ENCODE measurements at regions not wholly inside any gene's neighbourhood (a gene's known extent, or its start where the extent isn't known, plus 50 kb on each side); places are given as distances from the start of the nearest gene placed in this dataset.

DNA sequence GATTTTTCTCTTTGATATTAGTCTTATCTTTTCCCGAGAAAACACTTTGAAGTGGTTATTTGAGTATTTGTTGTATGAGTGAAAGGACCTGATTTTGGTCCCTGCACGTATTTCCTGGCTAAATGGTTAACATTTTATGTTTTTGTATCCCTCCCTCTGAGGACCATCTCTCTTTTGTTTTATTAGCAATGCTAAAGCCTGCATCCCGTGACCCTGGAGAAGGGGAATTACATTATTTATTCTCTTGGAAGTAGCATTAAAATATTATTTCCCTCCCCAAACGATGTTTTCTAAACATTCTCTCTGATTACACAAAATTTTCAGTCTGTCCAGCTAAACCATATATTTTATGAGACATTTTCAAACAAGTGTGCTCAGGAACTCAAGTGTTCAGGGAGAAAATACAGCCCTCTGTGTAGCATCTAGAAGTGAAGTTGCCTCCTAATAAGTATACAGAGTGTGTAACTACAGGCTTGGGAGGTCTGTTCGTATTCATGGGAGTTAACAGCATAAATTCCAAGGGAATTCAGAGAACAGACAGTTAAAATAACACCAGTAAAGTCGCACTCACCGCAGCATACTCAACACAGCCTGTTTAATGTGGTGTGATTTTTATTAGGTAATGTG is 163.8 kb upstream of the NPVF start:
- DNase-seq (ENCODE audit: extremely low read depth in 1 of 2, low read depth in 1 of 2): no peak

DNA sequence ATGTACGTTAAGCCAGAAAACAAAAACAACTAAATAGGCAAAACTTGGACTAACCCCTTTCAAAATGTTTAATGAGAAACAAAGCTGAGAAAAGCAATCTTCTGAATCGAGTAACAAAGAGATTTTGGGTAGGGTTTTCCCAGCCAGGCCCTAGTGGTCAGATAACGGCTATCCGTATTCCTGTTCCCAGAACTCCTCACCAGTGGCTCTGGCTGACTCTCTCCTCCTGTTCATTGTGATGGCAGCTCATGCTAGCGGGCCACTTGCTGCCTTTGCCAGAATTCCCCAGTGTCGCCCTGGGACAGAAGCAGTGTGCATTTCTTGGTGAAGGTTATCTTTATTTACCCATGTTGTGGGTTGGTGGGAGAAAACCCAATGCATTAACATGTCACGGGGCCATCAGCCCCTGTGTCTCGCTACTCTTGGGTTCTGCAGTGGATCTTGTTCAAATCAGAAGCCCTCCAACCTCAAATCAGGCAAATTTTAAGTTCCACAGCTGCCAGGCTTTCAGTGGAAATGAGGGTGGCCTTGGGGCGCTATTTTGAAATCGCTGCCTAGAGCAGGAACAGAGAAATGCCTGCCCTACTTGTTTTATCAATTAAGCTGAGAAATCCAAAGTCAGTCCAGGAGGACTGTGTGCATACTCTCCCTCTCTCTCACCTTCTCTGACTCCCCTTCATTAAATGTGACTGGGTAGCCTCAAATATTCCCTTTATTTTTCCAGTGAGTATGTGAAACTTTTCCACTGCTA is 164.5 kb upstream of the NPVF start:
- no peak for DNase-seq (ENCODE audit: extremely low read depth in 1 of 2, low read depth in 1 of 2)

DNA sequence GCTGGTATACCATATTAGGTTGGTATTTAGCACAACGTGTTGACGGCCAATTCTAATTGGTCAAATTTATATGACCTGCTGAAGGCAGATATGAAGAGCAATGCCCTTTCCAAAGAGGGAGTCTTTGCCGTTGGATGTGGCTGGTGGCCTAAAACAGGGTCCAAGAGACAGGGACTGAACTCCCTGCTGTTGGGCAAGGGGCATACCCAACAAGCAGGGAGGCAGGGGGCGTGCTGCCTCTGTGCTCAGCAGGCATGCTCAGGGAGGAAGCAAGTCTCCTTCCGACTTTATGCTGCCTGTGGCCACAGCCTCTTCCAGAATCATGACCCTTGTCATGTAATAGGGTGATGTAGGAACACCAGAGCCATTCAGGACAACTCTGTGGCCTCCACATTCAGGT is 167.7 kb upstream of the NPVF start:
- no peak for DNase-seq (ENCODE audit: extremely low read depth in 1 of 2, low read depth in 1 of 2)

DNA sequence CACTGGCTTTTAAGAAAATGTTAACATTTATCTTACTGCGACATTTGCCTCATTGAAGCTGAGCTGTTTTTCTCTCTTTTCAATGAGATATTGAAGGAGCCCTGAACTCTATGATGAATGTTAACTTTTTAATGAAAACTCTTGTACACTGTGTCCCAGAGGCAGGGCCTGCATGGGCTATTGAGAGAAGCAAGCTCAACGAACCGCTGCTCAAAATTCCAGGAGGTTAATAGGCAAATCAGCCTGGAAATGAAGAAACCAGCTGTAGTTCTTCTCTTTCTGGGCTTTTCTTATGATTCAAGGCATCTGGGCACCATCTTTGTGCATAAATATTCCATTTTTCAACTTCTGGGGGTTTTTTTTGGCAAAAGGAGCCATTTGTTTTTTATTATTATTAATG is 168.4 kb upstream of the NPVF start:
- no peak for DNase-seq (ENCODE audit: extremely low read depth in 1 of 2, low read depth in 1 of 2)

DNA sequence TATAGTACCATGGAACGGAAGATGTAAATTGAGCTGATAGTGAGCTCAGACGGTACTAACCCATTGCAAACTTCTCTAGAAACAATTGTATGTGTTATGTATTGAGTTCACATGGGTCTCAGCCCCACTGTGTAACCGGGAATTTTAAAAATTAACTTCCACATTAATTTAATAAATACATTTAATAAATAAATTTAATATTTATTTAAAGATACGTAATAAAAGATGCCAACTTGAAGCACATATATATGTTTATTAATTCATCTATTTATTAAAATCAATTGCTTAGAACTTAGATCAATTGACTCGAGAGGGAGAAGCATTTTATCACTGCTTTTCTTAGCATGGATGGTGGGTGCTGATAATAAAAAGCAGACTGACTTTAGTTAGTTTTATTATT is 170.1 kb upstream of the NPVF start:
- DNase-seq (ENCODE audit: extremely low read depth in 1 of 2, low read depth in 1 of 2): no peak

DNA sequence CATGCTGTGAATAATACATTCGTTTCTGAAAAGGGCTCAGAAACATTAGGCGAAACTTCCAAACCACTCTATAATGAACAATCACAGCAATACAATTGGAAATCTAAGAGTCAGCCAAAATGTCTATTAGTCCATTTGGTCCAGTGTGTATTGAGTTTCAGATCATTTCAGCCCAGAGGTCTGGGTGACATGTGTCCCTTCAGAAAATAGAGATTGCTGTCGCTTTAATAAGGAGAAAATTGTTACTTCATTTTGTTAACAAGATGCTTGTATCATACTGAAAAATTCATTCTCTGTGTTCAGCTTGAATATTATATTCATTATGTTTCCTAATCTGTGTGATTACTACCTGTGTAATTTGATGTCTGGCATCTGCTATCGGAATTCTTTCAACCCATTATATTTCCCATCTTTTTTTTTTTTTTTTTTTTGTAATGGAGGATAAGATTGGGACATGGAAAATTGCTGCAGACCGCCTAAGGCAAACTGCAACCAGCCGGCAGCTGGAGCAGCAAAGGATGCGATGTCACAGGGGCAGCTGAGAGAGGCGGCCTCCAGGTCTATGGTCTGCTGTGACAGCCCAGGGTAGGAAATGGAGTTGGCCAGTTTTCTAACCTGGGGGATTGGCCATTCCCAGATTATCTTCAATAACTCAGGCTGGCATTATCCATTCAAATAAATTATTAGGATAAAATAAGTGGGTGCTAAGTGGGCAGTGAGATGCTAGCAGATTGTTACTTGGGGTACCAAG is 170.9 kb upstream of the NPVF start:
- DNase-seq (ENCODE audit: extremely low read depth in 1 of 2, low read depth in 1 of 2): no peak

DNA sequence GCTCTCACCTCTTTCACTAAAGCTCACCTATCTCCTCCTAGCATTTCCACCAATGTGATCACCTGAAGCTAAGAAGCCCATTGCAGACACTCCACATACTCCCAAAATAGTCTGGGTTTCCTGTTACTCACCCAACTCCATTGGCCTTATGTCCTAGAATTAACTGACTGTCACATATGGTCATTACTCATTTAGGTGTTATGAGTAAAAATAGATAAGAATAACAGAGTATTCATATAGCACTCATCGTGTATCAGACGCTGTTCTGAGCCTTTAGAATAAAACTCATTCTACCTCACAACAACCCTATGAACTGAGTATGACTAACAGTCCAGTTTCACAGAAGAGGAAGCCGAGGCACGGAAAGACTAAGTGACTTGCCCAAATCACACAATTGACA is 174.2 kb upstream of the NPVF start:
- DNase-seq (ENCODE audit: extremely low read depth in 1 of 2, low read depth in 1 of 2): no peak

DNA sequence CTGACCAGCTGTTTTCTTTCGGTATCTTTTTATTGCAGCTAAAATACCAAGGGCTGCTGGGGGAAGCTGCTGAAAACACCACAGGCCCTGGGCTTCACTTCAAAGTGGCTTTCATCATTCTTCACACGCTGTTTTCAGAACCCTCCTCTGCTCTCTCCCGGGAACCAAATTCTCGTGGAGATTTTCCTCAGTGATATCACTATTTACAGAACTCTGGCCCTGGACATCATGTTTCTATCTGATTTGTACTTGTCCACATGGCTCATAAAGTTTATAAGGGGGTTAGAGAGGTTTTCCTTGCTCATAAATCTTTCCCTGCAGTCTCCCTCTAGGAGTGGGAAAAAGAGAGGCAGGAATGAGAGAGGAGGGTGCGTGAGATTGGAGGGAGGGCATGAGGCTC is 177.4 kb upstream of the NPVF start:
- DNase-seq (ENCODE audit: extremely low read depth in 1 of 2, low read depth in 1 of 2): no peak

DNA sequence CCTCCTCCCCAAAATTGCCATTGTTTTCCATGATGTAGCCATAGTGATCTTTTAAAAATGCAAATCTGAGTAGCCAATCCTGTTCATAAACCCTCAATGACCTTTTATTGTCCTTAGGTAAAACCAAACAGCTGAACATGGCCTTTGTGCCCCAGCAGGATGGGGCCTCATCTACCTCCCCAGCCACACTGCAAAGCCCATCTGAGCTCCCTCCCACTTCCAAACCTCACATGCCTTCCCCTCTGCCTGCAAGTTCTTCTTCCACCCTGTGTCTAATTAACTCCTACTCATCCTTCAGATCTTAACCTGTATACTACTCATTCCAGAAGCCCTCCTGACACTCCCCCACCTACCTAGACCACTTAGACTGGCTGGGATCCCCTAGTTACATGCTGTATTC is 178.8 kb upstream of the NPVF start:
- no peak for DNase-seq (ENCODE audit: extremely low read depth in 1 of 2, low read depth in 1 of 2)

DNA sequence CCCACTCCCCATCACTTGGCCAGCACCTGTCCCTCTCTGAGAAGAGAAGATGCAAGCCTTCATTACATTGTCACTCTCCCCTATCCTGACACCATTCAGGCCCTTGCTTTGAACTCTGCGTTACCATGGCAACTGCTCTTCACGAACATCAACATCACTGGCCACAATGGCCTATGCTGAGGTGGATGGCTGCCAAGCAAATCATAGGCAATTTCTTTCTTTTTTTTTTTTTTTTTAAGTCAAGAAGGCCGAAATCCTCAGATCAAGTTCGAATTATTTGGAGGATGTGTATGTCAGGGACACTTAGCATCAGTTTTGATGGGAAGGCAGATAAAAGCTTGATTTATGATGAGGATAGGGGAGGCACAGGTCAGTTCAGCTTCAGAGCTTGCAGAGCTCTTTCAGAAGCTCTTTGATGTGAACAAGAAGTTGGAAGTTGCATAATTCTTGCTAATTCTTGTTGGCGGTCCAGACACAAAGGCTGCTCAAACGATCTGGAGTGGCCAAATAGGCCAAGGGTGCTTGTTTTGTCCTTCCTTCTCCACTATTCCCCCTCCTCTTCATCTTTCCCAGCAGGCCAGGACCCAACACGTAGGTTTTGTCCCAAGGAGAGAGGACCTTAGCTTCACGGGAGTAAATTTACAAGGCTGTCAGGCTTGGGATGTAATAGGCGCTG is 179.9 kb upstream of the NPVF start:
- DNase-seq (ENCODE audit: extremely low read depth in 1 of 2, low read depth in 1 of 2): no peak

DNA sequence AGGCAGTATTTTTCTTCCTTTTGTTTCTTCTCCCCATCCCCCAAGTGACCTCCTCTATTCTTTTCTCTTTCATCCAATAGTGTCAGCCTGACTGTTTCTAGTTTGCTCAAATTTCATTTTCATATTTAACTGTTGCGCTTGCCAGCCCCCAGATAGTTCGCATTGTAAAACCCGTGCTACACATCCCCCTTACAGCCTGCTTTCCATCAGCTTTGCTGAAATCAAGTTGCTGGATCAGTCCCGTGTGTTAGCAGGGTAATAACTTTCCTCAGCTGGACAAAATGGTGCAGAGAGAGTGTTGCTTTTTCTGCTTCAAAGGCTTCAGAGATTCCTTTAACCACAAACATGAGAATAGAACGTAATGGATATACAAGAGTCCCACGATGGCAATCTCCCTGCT is 180.6 kb upstream of the NPVF start:
- DNase-seq (ENCODE audit: extremely low read depth in 1 of 2, low read depth in 1 of 2): no peak

DNA sequence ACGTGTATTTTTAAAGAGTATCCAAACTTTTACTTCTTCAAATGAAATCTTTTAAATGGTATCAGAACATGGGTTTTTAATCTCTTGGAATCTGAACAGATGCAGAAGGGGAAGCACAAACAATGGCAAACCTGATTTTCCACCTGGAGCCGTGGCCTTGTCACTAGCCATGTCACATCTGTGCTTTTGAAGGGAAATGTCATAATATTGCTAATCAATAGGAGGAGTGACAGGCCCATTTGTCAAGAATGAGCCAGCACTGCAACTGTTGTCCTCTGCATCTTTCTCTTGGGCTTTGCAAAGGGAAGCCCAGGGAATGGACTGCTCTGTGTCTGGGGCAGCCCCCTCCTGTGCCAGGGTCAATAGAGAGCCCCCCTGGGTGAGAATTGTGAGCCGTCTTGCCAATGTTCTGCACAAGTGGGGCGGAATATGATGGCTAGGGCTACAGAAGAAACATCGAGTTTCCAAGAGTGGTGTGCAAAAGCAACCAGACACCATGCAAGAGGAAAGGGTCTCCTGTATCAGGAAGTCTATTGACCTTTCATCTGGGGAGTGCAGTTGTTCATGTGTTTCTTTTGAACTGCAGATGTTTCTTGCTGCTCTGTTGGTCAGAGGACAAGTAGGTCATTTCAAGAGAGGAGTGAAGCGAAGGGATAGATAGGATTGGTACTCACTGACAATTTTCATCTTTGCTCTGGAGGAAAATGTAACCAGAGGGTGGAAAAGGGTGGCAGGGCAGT is 181.8 kb upstream of the NPVF start:
- DNase-seq (ENCODE audit: extremely low read depth in 1 of 2, low read depth in 1 of 2): no peak

DNA sequence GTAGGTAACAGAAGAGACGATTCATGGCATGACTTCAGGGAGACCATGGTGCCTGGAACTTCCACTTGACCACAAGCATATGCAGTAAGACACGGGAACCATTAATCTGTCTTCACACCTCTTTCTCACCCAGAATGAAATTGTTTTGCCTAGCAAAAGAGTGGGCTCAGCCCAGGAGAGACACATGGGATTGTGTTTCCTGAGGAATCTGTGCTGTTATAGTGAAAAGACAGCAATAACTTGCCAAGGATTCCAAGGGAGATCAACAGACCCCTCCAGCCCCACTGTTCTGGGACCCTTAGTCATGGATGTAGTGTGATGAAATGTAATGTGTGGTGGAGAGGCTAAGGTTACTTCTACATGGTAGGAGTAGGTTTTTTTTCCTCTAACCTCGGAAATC is 192.5 kb upstream of the NPVF start:
- no peak for DNase-seq (ENCODE audit: extremely low read depth in 1 of 2, low read depth in 1 of 2)

DNA sequence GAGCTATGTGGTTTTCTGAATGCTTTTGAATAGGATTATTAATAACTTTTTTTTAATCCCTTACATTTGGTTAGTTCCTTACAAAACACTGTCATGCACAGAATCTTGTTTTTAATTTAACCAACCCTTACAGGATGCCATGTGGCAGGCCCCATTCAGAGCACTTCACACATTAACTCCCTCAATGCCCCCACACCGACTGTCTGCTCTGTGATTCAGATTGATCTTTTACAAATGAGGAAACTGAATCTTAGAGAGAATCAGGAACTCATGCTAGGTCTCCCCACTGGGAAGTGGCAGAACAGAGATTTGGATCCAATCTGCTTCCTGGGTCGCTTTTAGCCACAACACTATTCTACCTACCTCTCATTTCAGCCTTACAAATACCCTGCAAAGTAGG is 195.8 kb upstream of the NPVF start:
- DNase-seq (ENCODE audit: extremely low read depth in 1 of 2, low read depth in 1 of 2): no peak

DNA sequence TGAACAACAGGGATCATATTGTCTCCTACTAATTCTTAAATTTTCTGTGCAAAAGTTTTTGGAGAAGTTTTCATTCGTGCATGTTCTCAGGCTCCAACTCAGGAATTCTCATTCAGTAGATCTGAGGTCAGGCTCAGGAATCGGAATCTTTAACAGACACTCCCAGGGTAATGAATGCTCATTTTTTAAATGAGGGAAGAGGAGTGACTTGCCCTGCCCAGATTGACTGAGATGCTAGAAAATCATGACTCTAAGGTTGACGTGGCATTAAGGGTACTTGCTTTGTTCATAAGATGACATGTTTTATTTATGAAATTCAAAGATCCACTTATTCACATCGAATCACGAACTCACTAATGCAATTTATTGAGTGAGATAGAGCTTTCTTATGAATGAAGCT is 196.6 kb upstream of the NPVF start:
- DNase-seq (ENCODE audit: extremely low read depth in 1 of 2, low read depth in 1 of 2): no peak

DNA sequence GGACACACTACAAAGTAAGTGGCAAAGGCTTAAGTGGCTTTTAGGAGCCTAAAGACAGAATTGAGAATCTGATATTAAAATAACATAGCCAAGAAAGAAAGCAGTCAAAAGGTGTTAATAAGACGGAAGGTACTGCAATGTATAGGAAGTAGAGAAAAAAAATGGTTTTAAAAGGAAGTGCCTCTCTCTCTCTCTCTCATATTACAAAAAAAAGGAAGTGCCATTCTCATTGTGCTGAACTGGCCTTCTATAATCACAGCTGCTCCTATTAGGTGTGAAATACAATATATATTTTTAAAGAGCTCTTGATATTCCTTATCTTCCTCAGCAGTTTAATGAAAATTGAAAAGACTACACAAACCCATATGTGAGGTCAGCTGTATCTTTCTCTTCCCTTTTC is 199.4 kb upstream of the NPVF start:
- DNase-seq (ENCODE audit: extremely low read depth in 1 of 2, low read depth in 1 of 2): no peak

DNA sequence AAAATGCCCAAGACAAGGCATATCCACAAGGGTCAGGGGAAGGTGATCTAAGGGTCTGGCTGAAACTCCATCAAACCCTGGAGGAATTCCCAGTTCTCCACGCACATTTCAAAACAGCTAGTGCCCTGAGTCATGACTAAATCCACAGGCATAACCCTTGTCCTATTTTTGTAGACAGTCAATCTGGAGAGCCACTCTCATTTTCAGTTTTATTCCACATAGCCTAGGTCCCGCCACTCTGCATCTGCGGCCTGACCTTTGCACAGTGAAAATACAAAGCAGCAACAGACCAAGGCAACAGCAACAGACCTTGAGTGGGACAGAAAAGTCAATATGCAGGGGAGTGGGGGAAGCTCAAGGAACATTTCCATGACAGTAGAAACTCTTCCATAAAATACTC is 201.4 kb upstream of the NPVF start:
- no peak for DNase-seq (ENCODE audit: extremely low read depth in 1 of 2, low read depth in 1 of 2)

DNA sequence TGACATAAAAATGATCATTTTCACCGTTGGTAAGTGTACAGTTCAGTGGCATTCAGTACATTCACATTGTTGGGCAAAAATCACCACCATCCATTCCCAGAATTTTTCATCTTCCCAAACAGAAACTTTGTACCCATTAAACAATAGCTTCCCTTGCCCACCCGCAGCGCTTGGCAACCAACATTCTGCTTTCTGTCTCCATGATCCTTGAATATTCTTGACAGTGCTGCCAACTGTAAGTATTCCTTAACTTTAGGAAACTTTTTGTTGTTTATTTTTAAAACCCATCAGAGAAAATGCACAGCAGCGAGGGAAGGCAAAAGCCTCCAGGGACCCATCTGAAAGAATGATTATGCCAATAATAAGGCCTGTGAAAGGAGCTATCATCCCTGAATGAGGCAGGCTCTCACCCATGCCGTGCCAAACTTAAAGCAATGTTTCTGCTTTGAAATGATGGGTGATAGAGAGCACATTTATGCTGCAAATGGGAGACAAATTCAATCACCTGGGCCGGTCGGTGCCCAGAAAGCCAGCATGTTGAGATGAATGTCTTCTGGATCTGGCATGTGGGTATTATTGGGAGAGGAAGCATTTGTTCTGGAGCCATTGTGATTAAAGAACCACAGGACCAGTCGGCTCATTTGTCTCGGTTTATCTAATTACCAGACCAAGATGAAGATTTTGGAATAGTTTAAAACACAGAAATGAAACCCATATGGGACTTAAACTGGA is 202.1 kb upstream of the NPVF start:
- no peak for DNase-seq (ENCODE audit: extremely low read depth in 1 of 2, low read depth in 1 of 2)

DNA sequence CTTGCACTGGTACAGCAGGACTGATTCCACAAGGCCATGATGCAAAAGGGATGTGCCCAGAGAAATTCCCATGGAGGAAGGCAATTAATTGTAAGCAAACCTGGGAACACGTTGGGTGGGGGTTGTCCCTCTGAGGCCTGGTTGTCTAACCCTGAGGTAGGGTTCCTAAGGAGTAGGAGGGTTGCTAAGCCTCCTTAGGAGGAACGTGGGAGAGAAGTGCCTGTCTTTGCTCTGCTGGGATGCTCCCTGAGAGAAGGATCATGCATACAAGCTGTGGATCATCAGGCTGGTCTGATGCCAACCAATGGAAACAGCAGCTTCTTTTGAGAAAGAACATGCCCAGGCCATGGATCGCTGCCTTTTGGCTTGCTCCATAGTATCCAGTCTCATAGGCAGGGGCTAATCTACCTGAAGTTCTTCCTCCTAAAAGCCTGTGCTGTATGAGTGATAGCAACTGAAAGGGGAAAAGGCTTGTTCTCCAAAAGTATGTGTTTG is 203.7 kb upstream of the NPVF start:
- DNase-seq (ENCODE audit: extremely low read depth in 1 of 2, low read depth in 1 of 2): no peak

DNA sequence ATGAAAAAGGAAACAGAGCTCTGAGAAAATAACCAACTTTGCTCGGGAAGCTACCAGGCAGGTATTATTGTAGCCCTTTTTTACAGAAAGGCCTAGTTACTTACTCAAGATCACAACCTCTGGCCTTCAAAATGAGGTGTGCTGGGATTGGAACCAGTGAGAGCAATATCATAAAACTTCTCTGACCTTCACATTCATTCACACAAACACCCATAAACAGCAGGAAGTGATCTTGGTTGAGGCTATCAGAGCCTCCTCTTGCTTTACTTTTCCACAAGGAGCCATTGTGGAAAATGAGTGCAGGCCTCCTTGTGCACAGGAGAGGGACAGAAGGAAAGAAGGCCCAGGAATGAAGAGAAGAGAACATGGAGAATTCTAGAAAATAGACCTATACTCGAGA is 204.5 kb upstream of the NPVF start:
- DNase-seq (ENCODE audit: extremely low read depth in 1 of 2, low read depth in 1 of 2): no peak
